Thyroid gland (tissue), 4 donors: ENCODE measurements at regions not wholly inside any gene's neighbourhood (a gene's known extent, or its start where the extent isn't known, plus 50 kb on each side); places are given as distances from the start of the nearest gene placed in this dataset.
"Not testable (repeated sequence)": the region's sequence is repeated elsewhere in the genome, so short reads cannot be mapped to it uniquely, and the experiment has no call there.

ENCODE experiments used
- CTCF ChIP-seq, 6 experiments: fragments of 200-600 bp in 3 of 6; fragments of 450-650 bp in 3 of 6; sonication (generic) in 3 of 6; IDR thresholded peaks; one replicate each; pipeline ENCODE4 v1.5.1; 2016 to 2019; ENCODE audit warnings: antibody characterized with exemption in 6 of 6, mild to moderate bottlenecking in 2 of 6, inconsistent platforms in 1 of 6, moderate library complexity in 1 of 6
- POLR2A ChIP-seq, 2 donors: fragments of 450-650 bp; IDR thresholded peaks; one replicate each; pipeline ENCODE4 v1.6.1; 2017; ENCODE audit warnings: antibody characterized with exemption in 2 of 2, mild to moderate bottlenecking in 2 of 2, moderate library complexity in 1 of 2

GRCh38 chr22:23497889-23498288 is 82.2 kb downstream of the IGLL1 start:
- not testable (repeated sequence) for TF ChIP-seq CTCF, POLR2A (IDR thresholded peaks at IDR 0.05)
